Umbilical cord (tissue), 1 donor: ENCODE measurements at regions not wholly inside any gene's neighbourhood (a gene's known extent, or its start where the extent isn't known, plus 50 kb on each side); places are given as distances from the start of the nearest gene placed in this dataset.

Experiments
- DNase-seq: peaks from one replicate; pipeline ENCODE4 v3.0.0-alpha.2; 2015; ENCODE audit warnings: low spot score

GRCh38 chr7:52980129-52980528 is 55.3 kb upstream of the POM121L12 start:
- no peak for DNase-seq

- DNase-seq = no peak
Measured at GRCh38 chr7:52973126-52973525, 62.3 kb upstream of the POM121L12 start.

DNA sequence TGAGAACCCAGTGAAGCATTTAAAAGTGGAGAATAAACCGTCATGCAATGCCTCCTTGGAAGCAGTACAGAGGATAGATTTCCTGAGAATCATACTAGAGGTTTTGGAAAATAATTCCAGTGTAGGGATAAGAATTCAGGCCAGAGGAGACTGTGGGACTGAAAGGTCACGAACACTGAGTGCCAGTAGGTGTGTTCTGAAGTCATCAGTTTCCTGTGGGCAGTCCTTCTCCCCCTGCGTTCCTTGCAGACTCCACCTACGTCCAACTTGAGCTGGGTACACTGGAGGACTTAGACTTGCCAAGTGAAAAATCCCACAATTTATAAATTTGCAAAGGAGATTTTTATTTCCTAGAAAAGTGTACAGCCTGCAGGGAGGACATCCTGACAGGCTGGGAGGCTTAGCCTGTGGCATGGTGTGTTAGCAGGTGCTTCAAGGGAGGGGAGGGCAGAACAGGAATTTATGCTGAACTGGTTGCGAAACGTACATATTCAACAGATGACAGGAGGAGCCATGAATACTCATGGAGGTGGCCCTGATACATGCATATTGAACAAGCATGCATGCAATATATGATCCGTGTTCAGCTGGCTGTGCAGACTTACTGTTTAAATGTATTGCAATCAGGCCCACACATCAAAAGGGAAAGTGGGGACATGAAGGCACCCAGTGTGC is 72.9 kb upstream of the POM121L12 start:
- DNase-seq = no peak

GRCh38 chr7:52961084-52961483 is 74.3 kb upstream of the POM121L12 start:
- DNase-seq = peak; percentile 55

DNA sequence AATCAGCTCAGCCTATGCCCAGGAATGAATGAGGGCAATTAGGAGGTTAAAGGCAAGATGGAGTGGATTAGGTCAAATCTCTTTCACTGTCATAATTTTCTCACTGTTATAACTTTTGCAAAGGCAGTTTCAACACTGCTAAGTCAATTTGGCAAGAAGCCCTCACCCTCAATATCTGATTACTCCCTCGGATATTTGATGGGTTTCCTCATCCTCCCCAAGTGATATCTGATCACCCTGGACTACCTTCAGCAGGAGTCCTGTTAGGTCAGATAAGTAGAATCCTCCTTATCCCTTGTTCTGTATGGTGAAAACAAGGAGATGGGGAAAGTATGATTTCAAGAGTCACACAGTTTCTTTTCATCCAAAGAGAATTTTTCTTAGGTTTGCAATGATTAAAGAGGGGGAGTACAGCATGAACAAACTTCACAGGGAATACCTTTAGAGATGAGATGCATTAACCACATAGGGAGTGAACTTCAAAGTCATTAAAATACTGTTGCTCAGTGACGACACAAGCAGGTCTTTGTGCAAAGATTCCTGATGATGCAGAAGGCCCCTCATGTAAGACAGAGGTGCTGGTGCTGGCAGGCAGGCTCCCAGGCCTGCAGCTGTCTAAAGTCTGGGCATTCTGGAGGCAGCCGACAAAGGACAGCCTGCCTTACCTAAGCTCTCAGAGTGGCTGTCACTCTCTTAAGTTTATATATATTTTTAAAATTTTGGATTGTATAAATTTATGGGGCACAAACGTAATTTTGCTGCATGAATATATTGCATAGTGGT is 75.4 kb upstream of the POM121L12 start:
- DNase-seq = peak; percentile 2

DNA sequence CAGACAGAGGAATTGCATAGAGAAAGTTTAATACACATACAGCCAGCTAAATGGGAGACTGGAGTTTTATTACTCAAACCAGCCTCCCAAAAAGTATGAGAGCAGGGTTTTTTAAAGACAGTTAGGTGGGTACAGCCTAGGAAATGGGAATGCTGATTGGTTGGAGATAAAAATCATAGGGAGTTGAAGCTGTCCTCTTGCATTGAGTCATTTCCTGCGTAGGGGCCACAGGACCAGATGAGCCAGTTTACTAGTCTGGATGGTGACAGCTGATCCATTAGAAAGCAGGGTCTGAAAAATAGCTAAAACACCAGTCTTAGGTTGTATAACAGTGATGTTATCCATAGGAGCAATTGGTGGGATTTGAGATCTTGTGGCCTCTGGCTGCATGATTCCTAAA is 76.1 kb upstream of the POM121L12 start:
- DNase-seq = peak; percentile 41

DNA sequence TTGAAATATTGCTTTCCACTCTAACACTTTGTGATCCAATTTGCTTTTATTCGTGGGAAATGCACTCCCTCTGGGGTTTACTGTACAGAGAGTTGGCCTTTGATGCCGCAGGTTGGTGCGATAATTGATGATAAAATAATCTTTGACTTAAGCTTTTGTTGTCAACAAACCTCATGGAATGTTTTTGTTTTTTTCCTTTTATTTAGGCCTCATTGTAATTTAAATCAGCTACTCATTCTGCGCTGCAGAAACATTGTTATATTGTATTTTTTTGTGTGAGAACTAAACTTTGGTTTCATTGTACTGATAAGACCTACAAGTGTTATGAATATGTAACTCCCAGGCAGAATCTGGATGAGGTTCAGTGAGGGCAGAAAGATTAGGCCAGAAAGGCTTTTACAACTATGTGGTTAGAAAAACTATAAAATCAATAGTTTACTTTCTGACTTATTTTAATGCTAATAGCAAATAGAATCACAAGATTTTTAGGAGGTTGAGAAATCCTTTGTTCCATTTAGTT is 76.8 kb upstream of the POM121L12 start:
- DNase-seq = peak; percentile 5

DNA sequence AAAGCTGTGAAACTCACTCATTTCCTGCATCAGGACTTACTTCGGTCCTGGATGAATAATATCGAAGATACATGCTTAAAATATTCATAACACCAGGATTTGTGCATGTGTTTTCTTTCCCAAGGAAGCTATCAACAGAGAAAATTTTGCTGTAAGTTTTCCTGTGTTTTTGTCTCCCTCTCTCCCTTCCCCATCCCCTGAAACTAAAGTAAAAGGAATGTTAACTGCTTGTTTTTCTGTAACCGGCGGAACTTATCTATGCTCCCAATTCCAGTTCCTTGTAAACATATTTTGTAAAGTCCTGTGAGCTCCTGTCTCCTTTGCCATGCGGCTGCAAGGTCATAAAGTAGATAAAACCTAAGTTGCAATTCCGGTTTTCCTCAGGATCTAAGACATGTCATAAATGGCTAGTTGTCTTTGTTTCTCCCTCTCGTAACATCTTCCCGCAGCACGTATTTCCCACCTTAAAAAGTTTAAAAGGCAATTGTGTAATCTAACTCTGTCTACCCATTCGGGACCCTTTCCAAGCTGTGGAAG is 79.0 kb upstream of the POM121L12 start:
- peak; percentile 52 for DNase-seq

GRCh38 chr7:52955522-52955921 is 79.9 kb upstream of the POM121L12 start:
- DNase-seq = no peak

- no peak for DNase-seq
Measured at GRCh38 chr7:52944921-52945320, 90.5 kb upstream of the POM121L12 start.

- peak; percentile 27 for DNase-seq
Measured at GRCh38 chr7:52940481-52940880, 95.0 kb upstream of the POM121L12 start.

DNA sequence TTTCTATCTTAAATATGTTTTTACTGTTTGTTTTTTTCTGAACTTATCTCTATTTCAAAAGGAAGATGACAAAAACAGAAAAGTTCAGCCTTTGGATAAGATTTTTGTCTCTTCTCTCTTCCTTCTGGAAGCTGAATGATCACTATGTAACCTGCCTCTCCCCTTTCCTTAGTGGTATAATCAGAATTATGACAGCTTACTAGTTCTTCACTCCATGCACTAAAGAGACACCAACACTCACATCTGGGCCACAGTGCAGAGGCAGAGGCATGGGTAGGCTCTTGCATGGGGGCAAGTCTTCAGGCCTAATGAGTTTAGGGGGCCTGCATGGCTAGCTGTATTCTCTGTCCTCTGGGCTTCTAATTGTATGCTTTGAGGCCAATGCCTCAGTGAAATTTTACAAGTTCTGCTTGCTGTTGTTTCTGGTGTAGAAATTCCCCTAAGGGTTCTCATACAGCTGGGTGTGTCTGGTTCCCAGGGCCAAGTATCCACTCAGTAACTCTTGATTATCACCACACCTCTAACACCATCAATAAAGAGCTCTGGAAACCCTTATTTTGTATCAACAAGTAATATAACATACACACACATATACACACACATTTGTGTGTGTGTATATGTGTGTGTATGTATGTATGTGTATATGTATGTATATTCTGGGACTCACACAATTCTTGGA is 96.8 kb upstream of the POM121L12 start:
- DNase-seq = no peak

- DNase-seq = no peak
Measured at GRCh38 chr7:52936750-52937149, 98.7 kb upstream of the POM121L12 start.

DNA sequence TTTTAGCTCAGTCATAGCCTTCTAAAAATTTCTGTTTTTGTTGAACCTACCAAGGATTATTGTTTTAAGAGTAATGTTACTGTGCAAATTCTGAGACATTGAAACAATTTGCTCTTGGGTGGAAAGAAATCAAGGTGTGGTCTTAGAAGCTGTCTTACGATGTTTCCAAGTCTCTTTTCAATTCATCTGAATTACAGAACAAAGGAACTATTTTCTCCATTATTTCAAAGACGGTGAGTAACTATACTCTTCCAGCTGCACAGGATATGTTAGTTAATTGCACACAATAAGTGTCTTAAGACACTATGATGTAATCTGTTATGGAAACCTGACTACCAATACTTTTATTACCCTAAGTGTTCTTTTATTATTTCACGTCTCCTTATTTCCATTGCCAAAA is 106.8 kb upstream of the POM121L12 start:
- no peak for DNase-seq

- no peak for DNase-seq
Measured at GRCh38 chr7:52925332-52925731, 110.1 kb upstream of the POM121L12 start.

- DNase-seq = no peak
Measured at GRCh38 chr7:52920977-52921376, 114.5 kb upstream of the POM121L12 start.

GRCh38 chr7:52917982-52918578 is 117.4 kb upstream of the POM121L12 start:
- no peak for DNase-seq

DNA sequence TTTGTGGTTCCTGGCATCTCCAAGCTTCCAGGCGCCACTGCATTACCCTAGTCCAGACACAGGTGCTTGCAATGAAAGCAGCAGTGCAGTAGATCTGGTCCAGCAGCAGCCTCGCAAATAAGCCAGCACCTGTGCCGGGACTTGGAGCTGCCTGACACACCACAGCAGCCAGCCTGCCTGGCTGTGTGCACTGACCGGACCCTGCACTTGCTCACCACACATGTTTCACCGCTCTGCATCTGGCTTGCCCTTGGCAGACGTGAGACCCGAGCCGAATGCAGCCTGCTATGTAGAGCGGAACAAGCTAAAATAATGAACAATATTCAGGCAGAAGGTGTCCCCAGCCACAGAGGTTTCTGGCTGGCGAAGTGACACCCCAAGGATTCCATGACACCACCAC is 123.6 kb upstream of the POM121L12 start:
- DNase-seq = no peak

- DNase-seq = no peak
Measured at GRCh38 chr7:52911326-52911725, 124.1 kb upstream of the POM121L12 start.

- no peak for DNase-seq
Measured at GRCh38 chr7:52909935-52910334, 125.5 kb upstream of the POM121L12 start.

- no peak for DNase-seq
Measured at GRCh38 chr7:52909131-52909530, 126.3 kb upstream of the POM121L12 start.

DNA sequence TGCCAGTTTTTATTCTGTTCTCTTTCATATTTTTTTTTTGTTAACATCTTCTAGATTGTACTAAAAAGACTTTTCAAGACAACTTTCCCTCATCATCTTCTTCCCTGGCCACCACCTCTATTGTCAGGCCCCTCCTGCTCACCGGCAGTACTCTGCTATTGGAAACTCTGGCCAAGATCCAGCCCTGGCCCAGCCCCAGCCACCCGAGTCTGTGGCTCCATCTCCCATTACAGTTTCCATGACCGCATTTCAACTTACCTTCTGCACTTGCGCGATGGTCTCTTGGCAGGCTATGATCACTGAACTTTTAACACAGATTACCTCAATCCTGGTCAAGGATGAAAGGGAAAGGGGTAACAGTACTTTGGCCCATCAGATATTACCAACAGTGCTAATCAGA is 137.7 kb upstream of the POM121L12 start:
- no peak for DNase-seq
